Endodermal cell (in vitro differentiated cells): ENCODE measurements at regions not wholly inside any gene's neighbourhood (a gene's known extent, or its start where the extent isn't known, plus 50 kb on each side); places are given as distances from the start of the nearest gene placed in this dataset.

ENCODE experiments used
- DNase-seq: peaks from one replicate; pipeline ENCODE4 v3.0.0-alpha.2; 2017
- H3K27ac ChIP-seq: 2 replicates; pipeline ENCODE4 v1.5.1; 2013; ENCODE audit warnings: mild to moderate bottlenecking, low read depth, low read length, moderate library complexity
- H3K27me3 ChIP-seq: 2 replicates; pipeline ENCODE4 v1.6.1; 2013; ENCODE audit warnings: mild to moderate bottlenecking, low read length, moderate library complexity; ENCODE audit not compliant: insufficient read depth, control insufficient read depth, poor library complexity, severe bottlenecking
- H3K36me3 ChIP-seq: 2 replicates; pipeline ENCODE4 v1.7.0; 2013; ENCODE audit warnings: mild to moderate bottlenecking, low read length, moderate library complexity; ENCODE audit not compliant: control insufficient read depth, insufficient read depth
- H3K4me1 ChIP-seq: one replicate; pipeline ENCODE4 v1.7.0; 2013; ENCODE audit warnings: low read length; ENCODE audit not compliant: control insufficient read depth, insufficient read depth
- H3K4me3 ChIP-seq: 2 replicates; pipeline ENCODE4 v1.5.1; 2013; ENCODE audit warnings: mild to moderate bottlenecking, low read length, moderate library complexity
- H3K9ac ChIP-seq: 2 replicates; pipeline ENCODE4 v1.6.1; 2013; ENCODE audit warnings: mild to moderate bottlenecking, low read length, moderate library complexity; ENCODE audit not compliant: poor library complexity, severe bottlenecking; ENCODE audit errors: extremely low read depth
- H3K9me3 ChIP-seq: 2 replicates; pipeline ENCODE4 v1.6.1; 2013; ENCODE audit warnings: mild to moderate bottlenecking, low read length, moderate library complexity; ENCODE audit not compliant: control insufficient read depth
- H3K27ac Mint-ChIP-seq: 2 replicates; pipeline ENCODE4 v1.8.0; 2020; ENCODE audit warnings: mixed read lengths
- H3K27me3 Mint-ChIP-seq: 2 replicates; pipeline ENCODE4 v1.8.0; 2021; ENCODE audit warnings: mild to moderate bottlenecking, mixed read lengths; ENCODE audit not compliant: insufficient read depth
- H3K36me3 Mint-ChIP-seq: 2 replicates; pipeline ENCODE4 v1.8.0; 2020; ENCODE audit warnings: low read depth, mixed read lengths
- H3K4me1 Mint-ChIP-seq: 2 replicates; pipeline ENCODE4 v1.8.0; 2020; ENCODE audit warnings: mixed read lengths
- H3K4me3 Mint-ChIP-seq: 2 replicates; pipeline ENCODE4 v1.8.0; 2020; ENCODE audit warnings: mild to moderate bottlenecking, moderate library complexity, mixed read lengths
- H3K9me3 Mint-ChIP-seq: 2 replicates; pipeline ENCODE4 v1.8.0; 2020; ENCODE audit warnings: mild to moderate bottlenecking, mixed read lengths
- WGBS, 2 experiments: methylation state at CpG; one replicate each; pipeline versions ENCODE4 v1.1.5 to v1.1.7; 2013; ENCODE audit warnings: missing lambda C conversion rate in 2 of 2, mixed read lengths in 1 of 2; ENCODE audit not compliant: insufficient coverage in 1 of 2, insufficient read length in 1 of 2; 5-methylcytosine and 5-hydroxymethylcytosine counted together
- TF ChIP-seq, protein P1 (sequence below): fragments of 200-600 bp; sonication (generic); conservative IDR thresholded peaks from 2 replicates; pipeline ENCODE4 v1.5.0; 2021; ENCODE audit warnings: antibody characterized with exemption, mild to moderate bottlenecking

- WGBS, 2 experiments, result 70 to 89% methylated on average over 3 to 13 of the region's 13 CpGs
Measured at GRCh38 chr22:27499121-27499520, 302.4 kb downstream of the MN1 start.

GRCh38 chr22:27501191-27501936, 300.2 kb downstream of the MN1 start:
- DNase-seq, result no peak

More at GRCh38 chr22:27499121-27499520, 302.4 kb downstream of the MN1 start:
- DNase-seq, result no peak
- no peaks in the 10 kb centered on the region for H3K9me3 ChIP-seq
- no peak overlapping the region for H3K27ac ChIP-seq
- peaks cover 14% of the 10 kb centered on the region for H3K27me3 Mint-ChIP-seq
- no peaks in the 10 kb centered on the region for H3K27me3 ChIP-seq
- H3K4me3 ChIP-seq, result no peak overlapping the region
- no peak overlapping the region for H3K9ac ChIP-seq
- H3K4me1 ChIP-seq, result no peaks in the 10 kb centered on the region
- no peaks in the 10 kb centered on the region for H3K36me3 ChIP-seq
- TF ChIP-seq, protein P1, sequence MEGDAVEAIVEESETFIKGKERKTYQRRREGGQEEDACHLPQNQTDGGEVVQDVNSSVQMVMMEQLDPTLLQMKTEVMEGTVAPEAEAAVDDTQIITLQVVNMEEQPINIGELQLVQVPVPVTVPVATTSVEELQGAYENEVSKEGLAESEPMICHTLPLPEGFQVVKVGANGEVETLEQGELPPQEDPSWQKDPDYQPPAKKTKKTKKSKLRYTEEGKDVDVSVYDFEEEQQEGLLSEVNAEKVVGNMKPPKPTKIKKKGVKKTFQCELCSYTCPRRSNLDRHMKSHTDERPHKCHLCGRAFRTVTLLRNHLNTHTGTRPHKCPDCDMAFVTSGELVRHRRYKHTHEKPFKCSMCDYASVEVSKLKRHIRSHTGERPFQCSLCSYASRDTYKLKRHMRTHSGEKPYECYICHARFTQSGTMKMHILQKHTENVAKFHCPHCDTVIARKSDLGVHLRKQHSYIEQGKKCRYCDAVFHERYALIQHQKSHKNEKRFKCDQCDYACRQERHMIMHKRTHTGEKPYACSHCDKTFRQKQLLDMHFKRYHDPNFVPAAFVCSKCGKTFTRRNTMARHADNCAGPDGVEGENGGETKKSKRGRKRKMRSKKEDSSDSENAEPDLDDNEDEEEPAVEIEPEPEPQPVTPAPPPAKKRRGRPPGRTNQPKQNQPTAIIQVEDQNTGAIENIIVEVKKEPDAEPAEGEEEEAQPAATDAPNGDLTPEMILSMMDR, result no peak
- peak overlapping the region; percentile 40 for H3K27ac Mint-ChIP-seq
- peaks cover 2% of the 10 kb centered on the region for H3K4me1 Mint-ChIP-seq
- H3K36me3 Mint-ChIP-seq, result no peaks in the 10 kb centered on the region
- H3K9me3 Mint-ChIP-seq, result peaks cover 2% of the 10 kb centered on the region
- H3K4me3 Mint-ChIP-seq, result no peak overlapping the region

GRCh38 chr22:27502327-27502726, 299.2 kb downstream of the MN1 start:
- Histone ChIP-seq H3K9me3 (no peaks in the 10 kb centered on the region), H3K36me3 (no peaks in the 10 kb centered on the region), H3K27ac (no peak overlapping the region), H3K4me1 (no peaks in the 10 kb centered on the region), H3K9ac (no peak overlapping the region), H3K4me3 (no peak overlapping the region), H3K27me3 (no peaks in the 10 kb centered on the region)
- Mint-ChIP-seq H3K27me3 (peaks cover 21% of the 10 kb centered on the region), H3K9me3 (peaks cover 2% of the 10 kb centered on the region), H3K4me3 (no peak overlapping the region), H3K4me1 (peaks cover 2% of the 10 kb centered on the region), H3K36me3 (no peaks in the 10 kb centered on the region), H3K27ac (no peak overlapping the region)
- TF ChIP-seq, protein P1, result no peak
- DNase-seq, result no peak
- WGBS, 2 experiments, result 66 to 83% methylated on average over 2 to 4 of the region's 4 CpGs

More at GRCh38 chr22:27501191-27501936, 300.2 kb downstream of the MN1 start:
- H3K36me3 Mint-ChIP-seq, result no peaks in the 10 kb centered on the region
- H3K4me3 Mint-ChIP-seq, result no peak overlapping the region
- no peaks in the 10 kb centered on the region for H3K4me1 ChIP-seq
- peaks cover 13% of the 10 kb centered on the region for H3K27me3 Mint-ChIP-seq
- H3K9me3 ChIP-seq, result no peaks in the 10 kb centered on the region
- H3K27ac ChIP-seq, result peak overlapping the region; percentile 70
- 81 to 91% methylated on average over 5 to 9 of the region's 9 CpGs for WGBS, 2 experiments
- no peaks in the 10 kb centered on the region for H3K36me3 ChIP-seq
- H3K9ac ChIP-seq, result no peak overlapping the region
- H3K27ac Mint-ChIP-seq, result no peak overlapping the region
- H3K9me3 Mint-ChIP-seq, result peaks cover 2% of the 10 kb centered on the region
- TF ChIP-seq, protein P1, result no peak
- H3K4me1 Mint-ChIP-seq, result peaks cover 2% of the 10 kb centered on the region
- no peak overlapping the region for H3K4me3 ChIP-seq
- H3K27me3 ChIP-seq, result no peaks in the 10 kb centered on the region
